CD4-positive, CD25-positive, alpha-beta regulatory T cell (primary cell): ENCODE measurements at regions not wholly inside any gene's neighbourhood (a gene's known extent, or its start where the extent isn't known, plus 50 kb on each side); places are given as distances from the start of the nearest gene placed in this dataset.
"Not testable (repeated sequence)": the region's sequence is repeated elsewhere in the genome, so short reads cannot be mapped to it uniquely, and the experiment has no call there.

ENCODE experiments used
- ATAC-seq, 2 donors: fragments of 150-1000 bp; cut with Tn5 transposase; one replicate each; pipeline ENCODE4 v1.10.0; 2021; ENCODE audit warnings: low read depth in 2 of 2, moderate number of reproducible peaks in 2 of 2, moderate library complexity in 1 of 2
- DNase-seq, 3 donors: peaks; one replicate each; pipeline versions ENCODE4 v3.0.0 to v3.0.0-alpha.2; 2012 to 2022; ENCODE audit warnings: mixed read lengths in 1 of 3
- H3K27ac ChIP-seq: one replicate; pipeline ENCODE4 v1.7.0; 2013; ENCODE audit warnings: mild to moderate bottlenecking, low read length; ENCODE audit not compliant: insufficient read depth, poor library complexity, severe bottlenecking
- H3K27me3 ChIP-seq: one replicate; pipeline ENCODE4 v1.7.0; 2013; ENCODE audit warnings: low read length; ENCODE audit not compliant: control insufficient read depth, insufficient read depth
- H3K36me3 ChIP-seq: one replicate; pipeline ENCODE4 v1.7.0; 2013; ENCODE audit warnings: mild to moderate bottlenecking, low read length, moderate library complexity; ENCODE audit not compliant: control insufficient read depth, insufficient read depth
- H3K4me1 ChIP-seq: 2 replicates; pipeline ENCODE4 v1.7.0; 2013; ENCODE audit warnings: mild to moderate bottlenecking, low read length; ENCODE audit not compliant: insufficient read depth, control insufficient read depth, poor library complexity, severe bottlenecking
- H3K4me3 ChIP-seq: one replicate; pipeline ENCODE4 v1.7.0; 2013; ENCODE audit warnings: low read depth, mild to moderate bottlenecking, low read length, moderate library complexity
- H3K9me3 ChIP-seq, 2 experiments: 1 replicate in 1 of 2; 2 replicates in 1 of 2; pipeline ENCODE4 v1.7.0; 2013; ENCODE audit warnings: low read length in 2 of 2, mild to moderate bottlenecking in 1 of 2, moderate library complexity in 1 of 2; ENCODE audit not compliant: control insufficient read depth in 2 of 2
- H3K27ac Mint-ChIP-seq, 3 donors: one replicate each; pipeline ENCODE4 v1.8.0; 2020 to 2022; ENCODE audit warnings: mild to moderate bottlenecking in 3 of 3, mixed read lengths in 3 of 3, moderate library complexity in 2 of 3
- H3K27me3 Mint-ChIP-seq: one replicate; pipeline ENCODE4 v1.8.0; 2022; ENCODE audit warnings: mild to moderate bottlenecking, mixed read lengths
- H3K36me3 Mint-ChIP-seq: one replicate; pipeline ENCODE4 v1.8.0; 2020; ENCODE audit warnings: mixed read lengths
- H3K4me1 Mint-ChIP-seq, 4 donors: one replicate each; pipeline ENCODE4 v1.8.0; 2020 to 2022; ENCODE audit warnings: mixed read lengths in 4 of 4, mild to moderate bottlenecking in 1 of 4
- H3K4me3 Mint-ChIP-seq, 4 donors: one replicate each; pipeline ENCODE4 v1.8.0; 2020 to 2022; ENCODE audit warnings: mild to moderate bottlenecking in 4 of 4, mixed read lengths in 4 of 4, moderate library complexity in 3 of 4
- H3K9me3 Mint-ChIP-seq, 7 donors: one replicate each; pipeline ENCODE4 v1.8.0; 2020 to 2022; ENCODE audit warnings: mixed read lengths in 7 of 7, mild to moderate bottlenecking in 3 of 7, moderate library complexity in 2 of 7

DNA sequence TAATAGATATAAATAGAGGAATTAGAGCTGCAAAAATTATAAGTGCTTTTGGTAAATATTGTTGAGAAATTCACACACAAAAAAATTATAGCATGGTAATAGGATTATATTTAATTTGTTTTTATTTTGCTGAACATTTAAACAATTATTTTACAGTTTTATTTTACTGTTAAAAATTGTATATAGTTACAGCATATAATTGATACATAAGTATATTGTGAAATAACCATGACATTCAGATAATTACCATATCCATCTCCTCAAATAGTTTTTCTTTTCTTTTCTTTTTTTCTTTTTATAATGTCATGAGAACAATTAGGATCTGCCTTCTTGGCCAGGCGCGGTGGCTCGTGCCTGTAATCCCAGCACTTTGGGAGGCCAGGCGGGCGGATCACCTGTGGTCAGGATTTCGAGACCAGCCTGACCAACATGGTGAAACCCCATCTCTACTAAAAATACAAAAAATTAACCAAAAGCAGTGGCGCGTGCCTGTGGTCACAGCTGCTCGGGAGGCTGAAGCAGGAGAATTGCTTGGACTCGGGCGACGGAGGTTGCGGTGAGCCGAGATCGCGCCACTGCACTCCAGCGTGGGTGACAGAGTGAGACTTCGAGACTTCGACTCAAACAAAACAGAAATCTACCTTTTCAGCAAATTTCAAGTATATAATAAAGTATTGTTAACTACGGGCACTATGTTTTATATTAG, 654.2 kb downstream of the TENT5A start:
- H3K36me3 ChIP-seq = no peaks in the 10 kb centered on the region
- no peaks in the 10 kb centered on the region for H3K9me3 ChIP-seq
- Mint-ChIP-seq H3K4me1 (peaks cover 0 to 2% (median 0%) of the 10 kb centered on the region in 4 donors), H3K27me3 (no peaks in the 10 kb centered on the region), H3K4me3 (no peak overlapping the region), H3K9me3 (peaks cover 0 to 21% (median 3%) of the 10 kb centered on the region in 7 donors), H3K36me3 (no peaks in the 10 kb centered on the region), H3K27ac (no peak overlapping the region)
- no peak for ATAC-seq
- no peaks in the 10 kb centered on the region for H3K4me1 ChIP-seq
- DNase-seq = no peak
- no peak overlapping the region for H3K4me3 ChIP-seq
- no peaks in the 10 kb centered on the region for H3K27me3 ChIP-seq
- no peak overlapping the region for H3K27ac ChIP-seq

DNA sequence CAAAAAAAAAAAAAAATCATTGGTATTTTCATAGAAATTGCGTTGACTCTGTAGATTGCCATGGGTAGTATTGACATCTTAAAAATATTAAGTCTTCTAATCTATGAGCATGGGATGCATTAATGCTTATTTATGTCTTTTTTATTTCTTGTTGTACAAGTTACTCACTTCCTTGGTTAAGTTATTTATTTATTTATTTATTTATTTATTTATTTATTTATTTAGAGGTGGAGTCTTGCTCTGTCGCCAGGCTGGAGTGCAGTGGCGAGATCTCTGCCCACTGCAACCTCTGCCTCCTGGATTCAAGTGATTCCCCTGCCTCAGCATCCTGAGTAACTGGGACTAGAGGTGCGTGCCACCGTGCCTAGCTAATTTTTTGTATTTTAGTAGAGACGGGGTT, 656.0 kb downstream of the TENT5A start:
- not testable (repeated sequence) for H3K27me3 ChIP-seq, H3K27me3 Mint-ChIP-seq, DNase-seq, H3K9me3 ChIP-seq, H3K4me1 ChIP-seq, H3K4me3 Mint-ChIP-seq, H3K36me3 ChIP-seq, H3K36me3 Mint-ChIP-seq, H3K27ac Mint-ChIP-seq, ATAC-seq, H3K27ac ChIP-seq, H3K4me3 ChIP-seq, H3K4me1 Mint-ChIP-seq
- peaks cover 0 to 17% (median 8%) of the 10 kb centered on the region in 7 donors for H3K9me3 Mint-ChIP-seq

DNA sequence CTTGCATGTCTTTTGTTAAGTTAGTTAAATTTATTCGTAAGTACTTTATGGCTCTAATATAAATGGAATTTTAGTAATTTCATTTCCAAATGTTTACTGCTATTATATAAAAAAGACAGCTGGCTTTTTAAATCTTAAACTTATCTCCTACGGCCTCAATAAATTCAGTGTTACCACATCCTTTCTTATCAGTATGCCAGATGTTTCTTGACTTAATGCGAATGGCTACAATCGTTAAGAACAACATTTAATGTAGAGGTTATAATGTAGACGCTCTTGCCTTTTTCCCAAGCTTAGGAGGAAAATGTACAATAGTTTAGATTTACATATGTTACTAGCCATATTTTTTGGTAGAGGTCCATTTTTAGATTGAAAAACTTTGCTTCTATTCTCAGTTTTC, 659.4 kb downstream of the TENT5A start:
- Mint-ChIP-seq H3K4me3 (no peak overlapping the region), H3K9me3 (peaks cover 0 to 11% (median 5%) of the 10 kb centered on the region in 7 donors), H3K27me3 (no peaks in the 10 kb centered on the region), H3K36me3 (no peaks in the 10 kb centered on the region), H3K27ac (no peak overlapping the region), H3K4me1 (peaks cover 0 to 2% (median 0%) of the 10 kb centered on the region in 4 donors)
- Histone ChIP-seq H3K4me1 (no peaks in the 10 kb centered on the region), H3K9me3 (no peaks in the 10 kb centered on the region), H3K36me3 (no peaks in the 10 kb centered on the region), H3K27ac (no peak overlapping the region), H3K4me3 (no peak overlapping the region), H3K27me3 (no peaks in the 10 kb centered on the region)
- DNase-seq = no peak
- ATAC-seq = no peak

DNA sequence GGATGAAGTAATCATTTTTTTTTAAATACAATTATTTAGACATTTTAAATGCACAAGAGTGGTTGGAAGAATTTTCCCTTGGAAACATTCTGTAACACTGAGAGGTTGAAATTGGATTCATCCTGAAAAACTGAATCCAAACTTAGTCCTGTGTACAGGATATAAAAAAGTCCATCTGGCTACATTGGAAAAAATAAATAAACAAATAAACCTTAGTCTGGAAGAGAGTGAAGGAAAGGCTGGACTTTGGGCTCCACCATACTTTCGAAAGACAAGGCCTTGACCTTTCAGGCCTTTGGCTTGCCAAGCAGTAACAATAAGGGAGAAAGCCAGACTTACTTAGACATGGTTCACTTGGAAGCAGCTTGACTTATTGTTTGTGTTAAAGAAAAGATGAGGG, 664.3 kb downstream of the TENT5A start:
- Mint-ChIP-seq H3K9me3 (peaks cover 0 to 4% (median 0%) of the 10 kb centered on the region in 7 donors), H3K27me3 (no peaks in the 10 kb centered on the region), H3K36me3 (no peaks in the 10 kb centered on the region), H3K4me3 (no peak overlapping the region), H3K4me1 (no peaks in the 10 kb centered on the region), H3K27ac (no peak overlapping the region)
- no peak overlapping the region for H3K27ac ChIP-seq
- H3K4me1 ChIP-seq = no peaks in the 10 kb centered on the region
- no peaks in the 10 kb centered on the region for H3K36me3 ChIP-seq
- H3K9me3 ChIP-seq = no peaks in the 10 kb centered on the region
- no peaks in the 10 kb centered on the region for H3K27me3 ChIP-seq
- H3K4me3 ChIP-seq = no peak overlapping the region
- DNase-seq (no peak), ATAC-seq (no peak)

DNA sequence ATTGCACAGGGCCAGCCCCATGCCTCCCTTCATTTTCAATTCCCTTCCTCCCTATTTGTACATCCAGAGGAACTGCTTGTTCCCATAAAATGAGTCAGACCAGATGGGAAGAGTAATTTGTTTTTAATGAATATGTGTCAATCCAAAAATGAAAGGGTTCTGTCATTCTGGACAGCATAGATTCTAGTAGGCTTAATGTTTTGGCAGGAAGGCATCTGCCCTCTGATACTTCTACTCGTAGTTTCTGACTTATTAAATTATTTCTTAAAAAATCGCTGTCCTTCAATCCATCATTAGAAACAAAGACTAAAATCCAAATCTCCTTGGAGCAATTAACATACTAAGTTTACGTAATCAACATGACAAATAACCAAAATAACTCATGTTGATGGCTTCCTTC, 665.5 kb downstream of the TENT5A start:
- DNase-seq (no peak), ATAC-seq (no peak)
- Histone ChIP-seq H3K36me3 (no peaks in the 10 kb centered on the region), H3K4me1 (no peaks in the 10 kb centered on the region), H3K9me3 (no peaks in the 10 kb centered on the region), H3K4me3 (no peak overlapping the region), H3K27me3 (no peaks in the 10 kb centered on the region), H3K27ac (no peak overlapping the region)
- H3K27me3 Mint-ChIP-seq = no peaks in the 10 kb centered on the region
- no peaks in the 10 kb centered on the region for H3K4me1 Mint-ChIP-seq
- H3K4me3 Mint-ChIP-seq = no peak overlapping the region
- H3K9me3 Mint-ChIP-seq = peaks cover 0 to 3% (median 0%) of the 10 kb centered on the region in 7 donors
- H3K36me3 Mint-ChIP-seq = no peaks in the 10 kb centered on the region
- no peak overlapping the region for H3K27ac Mint-ChIP-seq

DNA sequence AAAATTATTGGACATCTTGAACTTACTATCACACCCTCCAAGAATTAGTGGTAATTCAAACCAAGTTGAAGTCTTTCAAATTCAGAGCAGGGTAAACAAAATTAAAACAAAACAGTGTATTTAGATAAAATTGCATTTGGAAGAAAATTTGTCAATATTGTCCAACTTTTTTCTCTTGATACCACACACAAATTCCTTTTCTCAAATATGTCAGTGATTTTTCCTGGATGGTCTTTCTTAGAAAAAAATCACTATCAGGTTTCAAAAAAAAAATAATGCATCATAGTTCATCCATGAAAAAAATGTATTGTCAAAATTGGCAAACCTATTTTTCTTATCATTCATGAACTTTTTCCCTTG, 667.1 kb downstream of the TENT5A start:
- H3K36me3 Mint-ChIP-seq = no peaks in the 10 kb centered on the region
- Histone ChIP-seq H3K4me3 (no peak overlapping the region), H3K27ac (no peak overlapping the region), H3K9me3 (no peaks in the 10 kb centered on the region), H3K27me3 (no peaks in the 10 kb centered on the region), H3K4me1 (no peaks in the 10 kb centered on the region), H3K36me3 (no peaks in the 10 kb centered on the region)
- ATAC-seq (no peak), DNase-seq (no peak)
- peaks cover 0 to 5% (median 0%) of the 10 kb centered on the region in 7 donors for H3K9me3 Mint-ChIP-seq
- no peak overlapping the region for H3K4me3 Mint-ChIP-seq
- no peaks in the 10 kb centered on the region for H3K4me1 Mint-ChIP-seq
- no peaks in the 10 kb centered on the region for H3K27me3 Mint-ChIP-seq
- no peak overlapping the region for H3K27ac Mint-ChIP-seq

DNA sequence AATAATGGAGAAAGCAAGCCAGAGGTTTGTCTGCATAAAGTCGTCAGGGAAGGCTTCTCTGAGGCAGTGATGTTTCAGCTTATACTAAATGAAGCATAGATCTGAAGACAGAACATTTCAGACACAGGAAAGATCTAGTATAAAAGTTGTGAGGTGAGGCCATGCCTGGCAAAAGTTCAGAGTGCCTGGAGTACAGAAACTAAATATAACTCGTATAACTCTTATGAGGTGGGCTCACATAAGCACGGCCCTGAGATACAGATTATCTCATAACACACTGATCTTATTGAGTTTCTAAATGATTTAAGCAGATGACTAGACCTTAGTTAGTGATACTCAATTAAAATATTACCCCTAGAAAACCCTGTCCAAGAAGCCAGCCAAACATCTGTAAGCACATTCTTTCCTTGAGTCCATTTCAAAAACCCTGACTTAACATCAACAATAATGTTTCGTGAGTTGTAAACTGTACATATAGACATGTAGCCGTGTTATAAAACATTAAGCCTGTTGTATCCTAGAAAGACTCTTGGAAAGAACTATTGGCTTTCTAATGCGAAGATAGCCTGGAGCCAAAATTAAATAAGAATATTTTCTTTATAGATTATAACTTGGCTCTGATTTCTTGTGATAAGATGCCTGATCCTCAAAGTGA, 667.6 kb downstream of the TENT5A start:
- Mint-ChIP-seq H3K27me3 (no peaks in the 10 kb centered on the region), H3K4me3 (no peak overlapping the region), H3K9me3 (peaks cover 0 to 5% (median 0%) of the 10 kb centered on the region in 7 donors), H3K27ac (no peak overlapping the region), H3K4me1 (no peaks in the 10 kb centered on the region), H3K36me3 (no peaks in the 10 kb centered on the region)
- H3K27ac ChIP-seq = no peak overlapping the region
- H3K27me3 ChIP-seq = no peaks in the 10 kb centered on the region
- no peaks in the 10 kb centered on the region for H3K36me3 ChIP-seq
- no peak for DNase-seq
- H3K4me1 ChIP-seq = no peaks in the 10 kb centered on the region
- no peaks in the 10 kb centered on the region for H3K9me3 ChIP-seq
- no peak for ATAC-seq
- no peak overlapping the region for H3K4me3 ChIP-seq

DNA sequence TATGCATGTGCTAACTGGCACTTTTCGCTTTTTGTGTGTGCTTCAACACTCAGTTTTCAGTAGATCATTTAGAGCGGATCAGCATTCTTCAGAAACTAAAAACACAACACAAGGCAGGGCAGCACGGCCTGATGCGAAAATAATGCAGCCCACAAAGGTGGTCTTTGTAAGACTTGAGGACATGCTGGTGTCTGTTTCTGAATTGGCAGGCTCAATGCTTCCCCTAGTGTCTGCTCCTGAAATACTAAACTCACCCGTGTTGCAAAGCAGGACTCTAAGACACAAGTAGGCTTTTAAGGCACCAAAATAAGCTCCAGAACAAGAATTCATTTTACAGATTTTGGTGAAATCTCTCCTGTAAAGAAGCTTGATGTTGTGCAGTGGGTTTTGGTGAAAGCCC, 676.5 kb downstream of the TENT5A start:
- H3K27me3 ChIP-seq = no peaks in the 10 kb centered on the region
- no peaks in the 10 kb centered on the region for H3K4me1 ChIP-seq
- H3K27ac ChIP-seq = no peak overlapping the region
- H3K9me3 Mint-ChIP-seq = peaks cover 0 to 6% (median 2%) of the 10 kb centered on the region in 7 donors
- H3K4me3 Mint-ChIP-seq = no peak overlapping the region
- no peaks in the 10 kb centered on the region for H3K36me3 ChIP-seq
- H3K36me3 Mint-ChIP-seq = no peaks in the 10 kb centered on the region
- DNase-seq (no peak), ATAC-seq (no peak)
- H3K9me3 ChIP-seq = no peaks in the 10 kb centered on the region
- H3K4me1 Mint-ChIP-seq = no peaks in the 10 kb centered on the region
- H3K27ac Mint-ChIP-seq = no peak overlapping the region
- H3K27me3 Mint-ChIP-seq = no peaks in the 10 kb centered on the region
- H3K4me3 ChIP-seq = no peak overlapping the region
